IMR-90 (cell line): ENCODE measurements at regions not wholly inside any gene's neighbourhood (a gene's known extent, or its start where the extent isn't known, plus 50 kb on each side); places are given as distances from the start of the nearest gene placed in this dataset.

Source experiments
- ATAC-seq: fragments of 200-7000 bp; cut with Tn5 transposase; 2 replicates; pipeline ENCODE4 v1.9.1; 2020; ENCODE audit warnings: low read depth, mild to moderate bottlenecking, moderate library complexity
- BruUV-seq: library from RNA; stranded (reverse); fragments of 400-500 nt; replicated peaks from 2 replicates; lab custom pipeline; 2021; lab: Mats Ljungman, UMichigan
- CTCF ChIA-PET: fragments of 300-600 bp; formaldehyde crosslinking; extraction: SDS; loops from one replicate; lab custom pipeline; 2021; ENCODE audit warnings: antibody characterized with exemption; lab: Yijun Ruan, JAX
- POLR2A ChIA-PET: fragments of 300-600 bp; sonication (Branson Sonifier 250); formaldehyde crosslinking; loops from one replicate; lab custom pipeline; 2022; ENCODE audit warnings: antibody characterized with exemption; ENCODE audit not compliant: unreplicated experiment; lab: Charles Lee
- DNase-seq: peaks from one replicate; pipeline ENCODE4 v3.0.0; 2013
- H2AFZ ChIP-seq: replicated peaks from 2 replicates; pipeline ENCODE3; 2013; ENCODE audit warnings: low read length, mild to moderate bottlenecking; ENCODE audit not compliant: poor library complexity
- H2AK5ac ChIP-seq: 2 replicates; pipeline ENCODE4 v1.6.1; 2013; ENCODE audit warnings: low read depth, low read length, inconsistent platforms
- H2AK9ac ChIP-seq: replicated peaks from 2 replicates; pipeline ENCODE3; 2013; ENCODE audit warnings: mild to moderate bottlenecking, low read depth, low read length, moderate library complexity; ENCODE audit not compliant: poor library complexity
- H2BK120ac ChIP-seq: 2 replicates; pipeline ENCODE4 v1.6.1; 2013; ENCODE audit warnings: low read depth, low read length, inconsistent platforms
- H2BK15ac ChIP-seq: 3 replicates; pipeline ENCODE4 v1.6.1; 2013; ENCODE audit warnings: low read depth, low read length, inconsistent platforms
- H2BK20ac ChIP-seq: 2 replicates; pipeline ENCODE4 v1.6.1; 2013; ENCODE audit warnings: low read depth, mild to moderate bottlenecking, inconsistent platforms, low read length, moderate library complexity
- H2BK5ac ChIP-seq: 2 replicates; pipeline ENCODE4 v1.6.1; 2013; ENCODE audit warnings: mild to moderate bottlenecking, low read depth, low read length, inconsistent platforms; ENCODE audit not compliant: poor library complexity, severe bottlenecking
- H3K14ac ChIP-seq: replicated peaks from 2 replicates; pipeline ENCODE4 v1.6.1; 2013; ENCODE audit warnings: low read depth, low read length, inconsistent platforms
- H3K18ac ChIP-seq: 2 replicates; pipeline ENCODE4 v1.6.1; 2013; ENCODE audit warnings: low read depth, low read length, control low read depth
- H3K23ac ChIP-seq: 2 replicates; pipeline ENCODE4 v1.6.1; 2013; ENCODE audit warnings: low read depth, low read length, inconsistent platforms
- H3K27ac ChIP-seq: 2 replicates; pipeline ENCODE4 v1.5.1; 2013; ENCODE audit warnings: mild to moderate bottlenecking, control low read depth, low read length; ENCODE audit not compliant: insufficient read depth
- H3K27me3 ChIP-seq: 2 replicates; pipeline ENCODE4 v1.6.1; 2013; ENCODE audit warnings: low read length; ENCODE audit not compliant: control insufficient read depth, insufficient read depth
- H3K36me3 ChIP-seq: 2 replicates; pipeline ENCODE4 v1.6.1; 2013; ENCODE audit warnings: low read length, mixed read lengths; ENCODE audit not compliant: control insufficient read depth, insufficient read depth
- H3K4ac ChIP-seq: 2 replicates; pipeline ENCODE4 v1.6.1; 2013; ENCODE audit warnings: low read depth, low read length, inconsistent platforms
- H3K4me1 ChIP-seq: 2 replicates; pipeline ENCODE4 v1.6.1; 2013; ENCODE audit warnings: low read length, mixed read lengths; ENCODE audit not compliant: control insufficient read depth, insufficient read depth
- H3K4me2 ChIP-seq: 2 replicates; pipeline ENCODE4 v1.6.1; 2013; ENCODE audit warnings: low read depth, mild to moderate bottlenecking, control low read depth, low read length, moderate library complexity
- H3K4me3 ChIP-seq: 2 replicates; pipeline ENCODE4 v1.5.1; 2013; ENCODE audit warnings: low read depth, mild to moderate bottlenecking, control low read depth, low read length, moderate library complexity; ENCODE audit not compliant: insufficient read depth
- H3K56ac ChIP-seq: 2 replicates; pipeline ENCODE4 v1.6.1; 2013; ENCODE audit warnings: low read length, inconsistent platforms; ENCODE audit not compliant: insufficient read depth; ENCODE audit errors: extremely low read depth
- H3K79me1 ChIP-seq, 2 experiments: 2 replicates each; pipeline ENCODE4 v1.6.1; 2013; ENCODE audit warnings: low read length in 2 of 2, inconsistent platforms in 1 of 2, low read depth in 1 of 2
- H3K9ac ChIP-seq: 2 replicates; pipeline ENCODE4 v1.6.1; 2013; ENCODE audit warnings: low read depth, low read length, control low read depth
- H3K9me1 ChIP-seq: 2 replicates; pipeline ENCODE4 v1.6.1; 2013; ENCODE audit warnings: low read length, inconsistent platforms; ENCODE audit not compliant: insufficient read depth
- H3K9me3 ChIP-seq: 2 replicates; pipeline ENCODE4 v1.6.1; 2013; ENCODE audit warnings: low read length; ENCODE audit not compliant: control insufficient read depth, insufficient read depth
- H4K20me1 ChIP-seq: 2 replicates; pipeline ENCODE4 v1.6.1; 2013; ENCODE audit warnings: low read length, inconsistent platforms; ENCODE audit not compliant: insufficient read depth
- H4K5ac ChIP-seq: 2 replicates; pipeline ENCODE4 v1.6.1; 2013; ENCODE audit warnings: mild to moderate bottlenecking, low read depth, low read length, control low read depth
- H4K8ac ChIP-seq, 2 experiments: 2 replicates each; pipeline ENCODE4 v1.6.1; 2013; ENCODE audit warnings: low read depth in 2 of 2, low read length in 2 of 2, control low read depth in 1 of 2, inconsistent platforms in 1 of 2
- H4K91ac ChIP-seq: 2 replicates; pipeline ENCODE4 v1.6.1; 2013; ENCODE audit warnings: low read depth, low read length, inconsistent platforms; ENCODE audit not compliant: insufficient read depth
- CTCF ChIP-seq: conservative IDR thresholded peaks from 2 replicates; pipeline ENCODE4 v1.5.1; 2012; ENCODE audit warnings: mild to moderate bottlenecking, low read depth, low read length, improper control_type of control experiment
- MAFK ChIP-seq: IDR thresholded peaks from 2 replicates; pipeline ENCODE4 v1.6.1; 2012; ENCODE audit warnings: low read depth, low read length, improper control_type of control experiment
- POLR2A ChIP-seq: IDR thresholded peaks from 2 replicates; pipeline ENCODE4 v1.6.1; 2012; ENCODE audit warnings: mild to moderate bottlenecking, low read depth, low read length
- WGBS, 2 experiments: methylation state at CpG; one replicate each; pipeline versions ENCODE4 v1.1.5 to v1.1.7; 2013; ENCODE audit warnings: missing lambda C conversion rate in 2 of 2; ENCODE audit not compliant: insufficient read length in 1 of 2; ENCODE audit errors: extremely low coverage in 2 of 2; 5-methylcytosine and 5-hydroxymethylcytosine counted together
- dilution Hi-C: fragments of 300-500 bp; cut with HindIII; formaldehyde crosslinking; loops from one replicate; pipeline ENCODE4 v1.14.3; 2018; ENCODE audit warnings: low sequenced_read_pairs; ENCODE audit not compliant: unreplicated experiment
- in situ Hi-C: fragments of 300-500 bp; cut with MboI; formaldehyde crosslinking; loops from 3 replicates; pipeline ENCODE4 v1.14.3; 2019; ENCODE audit warnings: low sequenced_read_pairs, inconsistent platforms, mixed read lengths
- intact Hi-C: fragments of 100-400 bp; cut with micrococcal nuclease; formaldehyde crosslinking; loops from 2 replicates; pipeline ENCODE4 v1.10.0; 2022

GRCh38 chr21:21622460-21623234 lies 624.4 kb downstream of the NCAM2 start:
- Histone ChIP-seq H3K18ac (no peak overlapping the region), H2BK20ac (no peak overlapping the region), H2AK9ac (no peak overlapping the region), H4K8ac (no peak overlapping the region; a peak in 1 of 4 replicates), H2AFZ (no peak overlapping the region), H3K9me1 (no peaks in the 10 kb centered on the region), H2BK15ac (no peak overlapping the region), H3K4me2 (no peak overlapping the region), H3K27me3 (no peaks in the 10 kb centered on the region), H2BK5ac (no peak overlapping the region), H3K79me1 (no peaks in the 10 kb centered on the region), H3K4me1 (peaks cover 3% of the 10 kb centered on the region; the same call in 1 of the 2 replicates), H3K56ac (no peak overlapping the region), H3K36me3 (no peaks in the 10 kb centered on the region), H3K23ac (no peak overlapping the region), H4K5ac (no peak overlapping the region), H4K91ac (no peak overlapping the region), H3K4me3 (no peak overlapping the region), H4K20me1 (no peaks in the 10 kb centered on the region), H3K14ac (no peak overlapping the region), H3K4ac (no peak overlapping the region), H3K9ac (no peak overlapping the region), H3K9me3 (no peaks in the 10 kb centered on the region), H3K27ac (no peak overlapping the region), H2BK120ac (no peak overlapping the region), H2AK5ac (no peak overlapping the region)
- no peak for ATAC-seq
- intact Hi-C loops = no loop called here
- BruUV-seq = no TSS peak
- DNase-seq = no peak
- no CpG with 5 or more reads among the region's 3 CpGs for WGBS, 2 experiments
- ChIA-PET CTCF (interaction anchor here (1.3 kb wide), 1 partner anchor 11 kb away, joined by 3 read pairs; no protein-coding TSS in a partner anchor), POLR2A (no interaction called here)
- in situ Hi-C loops = no loop called here
- TF ChIP-seq MAFK (peak; percentile 75), POLR2A (no peak), CTCF (no peak)
- dilution Hi-C loops = no loop called here
